Neural cell (in vitro differentiated cells): ENCODE measurements at regions not wholly inside any gene's neighbourhood (a gene's known extent, or its start where the extent isn't known, plus 50 kb on each side); places are given as distances from the start of the nearest gene placed in this dataset.

ENCODE experiments used
- H2AFZ ChIP-seq: fragments of 200-600, 300-800 bp; sonication (generic), shearing (Covaris generic); 2 replicates; pipeline ENCODE4 v1.6.0; 2014; ENCODE audit warnings: low read depth, mild to moderate bottlenecking, antibody characterized with exemption, low read length, moderate library complexity
- H3F3A ChIP-seq: fragments of 200-600 bp; shearing (Covaris generic); 2 replicates; pipeline ENCODE4 v1.6.1; 2016; ENCODE audit warnings: mild to moderate bottlenecking, moderate library complexity, mixed read lengths, antibody characterized with exemption, low read length; ENCODE audit not compliant: insufficient read depth, poor library complexity, severe bottlenecking
- H3K27ac ChIP-seq: fragments of 200-600, 300-800 bp; sonication (generic), shearing (Covaris generic); 2 replicates; pipeline ENCODE4 v1.5.1; 2014; ENCODE audit warnings: mild to moderate bottlenecking, low read length, moderate library complexity
- H3K27me3 ChIP-seq: fragments of 300-800, 200-600 bp; sonication (generic), shearing (Covaris generic); 2 replicates; pipeline ENCODE4 v1.6.0; 2014; ENCODE audit warnings: mild to moderate bottlenecking, low read depth, low read length, moderate library complexity; ENCODE audit not compliant: insufficient read depth
- H3K36me3 ChIP-seq: fragments of 300-800, 200-600 bp; sonication (generic), shearing (Covaris generic); 2 replicates; pipeline ENCODE4 v1.5.1; 2014; ENCODE audit warnings: mild to moderate bottlenecking, antibody characterized with exemption, low read length, moderate library complexity; ENCODE audit not compliant: insufficient read depth
- H3K4me2 ChIP-seq: fragments of 300-800, 200-600 bp; sonication (generic), shearing (Covaris generic); 2 replicates; pipeline ENCODE4 v1.6.0; 2014; ENCODE audit warnings: mild to moderate bottlenecking, low read length
- H3K4me3 ChIP-seq: fragments of 300-800, 200-600 bp; sonication (generic), shearing (Covaris generic); 2 replicates; pipeline ENCODE4 v1.5.1; 2014; ENCODE audit warnings: mild to moderate bottlenecking, low read length, moderate library complexity
- H3K79me2 ChIP-seq: fragments of 200-600 bp; shearing (Covaris generic); replicated peaks from 2 replicates; pipeline ENCODE4 v1.6.0; 2014; ENCODE audit warnings: mild to moderate bottlenecking, low read length, moderate library complexity; ENCODE audit not compliant: insufficient read depth
- H3K9ac ChIP-seq: fragments of 300-800, 200-600 bp; sonication (generic), shearing (Covaris generic); 2 replicates; pipeline ENCODE4 v1.6.1; 2016; ENCODE audit warnings: mild to moderate bottlenecking, low read length, mixed read lengths
- H3K9me2 ChIP-seq: fragments of 200-600 bp; shearing (Covaris generic); 2 replicates; pipeline ENCODE4 v1.6.1; 2016; ENCODE audit warnings: mild to moderate bottlenecking, low read length, mixed read lengths; ENCODE audit not compliant: insufficient read depth
- H3K9me3 ChIP-seq: fragments of 200-600, 300-800 bp; sonication (generic), shearing (Covaris generic); 2 replicates; pipeline ENCODE4 v1.6.1; 2016; ENCODE audit warnings: mild to moderate bottlenecking, mixed run types, low read length, moderate library complexity, mixed read lengths
- H4K20me1 ChIP-seq: fragments of 200-600 bp; shearing (Covaris generic); 2 replicates; pipeline ENCODE4 v1.6.1; 2016; ENCODE audit warnings: mild to moderate bottlenecking, mixed run types; ENCODE audit not compliant: insufficient read depth
- EP300 ChIP-seq: fragments of 450-650 bp; conservative IDR thresholded peaks from 2 replicates; pipeline ENCODE4 v1.6.1; 2014; ENCODE audit warnings: antibody characterized with exemption, mild to moderate bottlenecking, moderate library complexity; ENCODE audit not compliant: poor library complexity, severe bottlenecking
- EZH2 ChIP-seq: fragments of 200-600, 300-800 bp; shearing (Covaris generic), sonication (generic); IDR thresholded peaks from 2 replicates; pipeline ENCODE4 v1.6.1; 2014; ENCODE audit warnings: antibody characterized with exemption, low read length, borderline replicate concordance, mild to moderate bottlenecking; ENCODE audit not compliant: insufficient read depth, poor library complexity, severe bottlenecking
- MXI1 ChIP-seq: fragments of 450-650 bp; conservative IDR thresholded peaks from 2 replicates; pipeline ENCODE4 v1.6.1; 2014; ENCODE audit warnings: antibody characterized with exemption, mild to moderate bottlenecking; ENCODE audit not compliant: poor library complexity, severe bottlenecking
- POLR2AphosphoS5 ChIP-seq: IDR thresholded peaks from 2 replicates; pipeline ENCODE4 v1.6.1; 2012
- RAD21 ChIP-seq: fragments of 450-650 bp; conservative IDR thresholded peaks from 2 replicates; pipeline ENCODE4 v1.6.1; 2014; ENCODE audit warnings: antibody characterized with exemption, mild to moderate bottlenecking, moderate library complexity
- REST ChIP-seq: IDR thresholded peaks from 2 replicates; pipeline ENCODE4 v1.6.1; 2012; ENCODE audit warnings: borderline replicate concordance
- SMC3 ChIP-seq: fragments of 450-650 bp; conservative IDR thresholded peaks from 2 replicates; pipeline ENCODE4 v1.6.1; 2014; ENCODE audit warnings: antibody characterized with exemption, mild to moderate bottlenecking, moderate library complexity; ENCODE audit not compliant: poor library complexity
- TAF1 ChIP-seq: IDR thresholded peaks from 2 replicates; pipeline ENCODE4 v1.6.1; 2012; ENCODE audit warnings: low read depth
- TF ChIP-seq, protein P1 (sequence below): fragments of 450-650 bp; IDR thresholded peaks from 2 replicates; pipeline ENCODE4 v1.5.1; 2014; ENCODE audit warnings: antibody characterized with exemption, mild to moderate bottlenecking, moderate library complexity; ENCODE audit not compliant: poor library complexity, severe bottlenecking

DNA sequence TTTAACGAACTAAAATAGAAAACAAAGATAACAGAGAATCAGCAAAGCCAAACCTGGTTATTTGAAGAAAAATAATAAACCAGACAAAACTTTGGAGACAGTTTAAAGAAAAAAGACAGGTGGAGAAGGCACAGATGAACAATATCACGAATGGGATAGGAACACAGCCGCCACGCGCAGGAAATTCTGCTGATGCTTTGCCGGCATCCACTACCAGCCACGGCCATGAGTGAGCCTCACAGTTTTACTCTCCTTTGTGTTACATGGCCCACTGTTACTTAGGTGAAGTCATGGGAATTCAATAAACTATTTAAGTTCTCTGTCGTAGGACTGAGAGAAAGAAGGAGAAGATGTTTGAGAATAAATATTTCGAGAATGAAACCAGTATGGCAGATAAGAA lies 503.4 kb downstream of the TTLL7 start:
- H3K27me3 ChIP-seq = no peaks in the 10 kb centered on the region
- H2AFZ ChIP-seq = no peak overlapping the region
- H3F3A ChIP-seq = no peaks in the 10 kb centered on the region

DNA sequence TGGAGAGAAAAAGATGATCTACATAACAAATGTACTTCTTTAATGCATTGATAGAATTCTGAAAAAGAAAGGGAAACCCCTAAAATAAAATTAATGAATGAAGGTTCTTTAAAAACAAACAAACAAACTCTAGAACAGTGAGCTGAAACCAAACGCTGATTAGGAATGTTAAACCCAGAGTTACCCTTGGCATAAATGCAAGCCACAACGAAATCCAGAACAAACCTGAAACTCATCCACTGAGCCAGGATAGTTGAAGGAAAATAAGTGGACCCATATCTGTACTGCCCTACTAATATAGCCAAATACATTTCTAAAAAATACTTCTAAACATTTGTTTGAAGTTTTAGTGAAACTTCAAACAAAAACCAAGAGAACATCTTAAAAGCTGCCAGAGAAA lies 505.3 kb downstream of the TTLL7 start:
- H3K79me2 ChIP-seq = no peaks in the 10 kb centered on the region
- H3K36me3 ChIP-seq = no peaks in the 10 kb centered on the region
- H3K9me2 ChIP-seq = no peaks in the 10 kb centered on the region
- H3K27ac ChIP-seq = no peak overlapping the region
- no peaks in the 10 kb centered on the region for H3K27me3 ChIP-seq
- no peaks in the 10 kb centered on the region for H3K9me3 ChIP-seq
- no peak overlapping the region for H2AFZ ChIP-seq
- no peak overlapping the region for H3K4me3 ChIP-seq
- no peaks in the 10 kb centered on the region for H4K20me1 ChIP-seq
- TF ChIP-seq EZH2 (no peak), MXI1 (no peak), POLR2AphosphoS5 (no peak), SMC3 (no peak), EP300 (no peak), RAD21 (no peak), TAF1 (no peak), REST (no peak)
- TF ChIP-seq, protein P1, sequence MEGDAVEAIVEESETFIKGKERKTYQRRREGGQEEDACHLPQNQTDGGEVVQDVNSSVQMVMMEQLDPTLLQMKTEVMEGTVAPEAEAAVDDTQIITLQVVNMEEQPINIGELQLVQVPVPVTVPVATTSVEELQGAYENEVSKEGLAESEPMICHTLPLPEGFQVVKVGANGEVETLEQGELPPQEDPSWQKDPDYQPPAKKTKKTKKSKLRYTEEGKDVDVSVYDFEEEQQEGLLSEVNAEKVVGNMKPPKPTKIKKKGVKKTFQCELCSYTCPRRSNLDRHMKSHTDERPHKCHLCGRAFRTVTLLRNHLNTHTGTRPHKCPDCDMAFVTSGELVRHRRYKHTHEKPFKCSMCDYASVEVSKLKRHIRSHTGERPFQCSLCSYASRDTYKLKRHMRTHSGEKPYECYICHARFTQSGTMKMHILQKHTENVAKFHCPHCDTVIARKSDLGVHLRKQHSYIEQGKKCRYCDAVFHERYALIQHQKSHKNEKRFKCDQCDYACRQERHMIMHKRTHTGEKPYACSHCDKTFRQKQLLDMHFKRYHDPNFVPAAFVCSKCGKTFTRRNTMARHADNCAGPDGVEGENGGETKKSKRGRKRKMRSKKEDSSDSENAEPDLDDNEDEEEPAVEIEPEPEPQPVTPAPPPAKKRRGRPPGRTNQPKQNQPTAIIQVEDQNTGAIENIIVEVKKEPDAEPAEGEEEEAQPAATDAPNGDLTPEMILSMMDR = no peak
- no peak overlapping the region for H3K4me2 ChIP-seq
- no peaks in the 10 kb centered on the region for H3F3A ChIP-seq
- no peak overlapping the region for H3K9ac ChIP-seq

More for the DNA sequence above, 503.4 kb downstream of the TTLL7 start:
- Histone ChIP-seq H3K9me3 (no peaks in the 10 kb centered on the region), H3K27ac (no peak overlapping the region), H3K9me2 (no peaks in the 10 kb centered on the region), H3K9ac (no peak overlapping the region), H3K4me2 (no peak overlapping the region), H3K79me2 (no peaks in the 10 kb centered on the region), H3K4me3 (no peak overlapping the region), H4K20me1 (no peaks in the 10 kb centered on the region), H3K36me3 (no peaks in the 10 kb centered on the region)
- TF ChIP-seq MXI1 = no peak
- TF ChIP-seq, protein P1 = no peak
- no peak for TF ChIP-seq RAD21
- no peak for TF ChIP-seq REST
- TF ChIP-seq EZH2 = no peak
- TF ChIP-seq POLR2AphosphoS5 = no peak
- TF ChIP-seq SMC3 = no peak
